Neuron (in vitro differentiated cells): ENCODE measurements at regions not wholly inside any gene's neighbourhood (a gene's known extent, or its start where the extent isn't known, plus 50 kb on each side); places are given as distances from the start of the nearest gene placed in this dataset.
"Not testable (repeated sequence)": the region's sequence is repeated elsewhere in the genome, so short reads cannot be mapped to it uniquely, and the experiment has no call there.

Source experiments
- H2AFZ ChIP-seq: one replicate; pipeline ENCODE4 v1.6.1; 2013; ENCODE audit warnings: low read depth, mild to moderate bottlenecking, inconsistent platforms, low read length, moderate library complexity
- H3K27me3 ChIP-seq: one replicate; pipeline ENCODE4 v1.6.1; 2013; ENCODE audit warnings: low read length; ENCODE audit not compliant: insufficient read depth
- H3K36me3 ChIP-seq: one replicate; pipeline ENCODE4 v1.6.1; 2013; ENCODE audit warnings: low read length; ENCODE audit not compliant: insufficient read depth
- H3K4me1 ChIP-seq: one replicate; pipeline ENCODE4 v1.6.1; 2013; ENCODE audit warnings: low read length; ENCODE audit not compliant: insufficient read depth
- H3K4me3 ChIP-seq: 2 replicates; pipeline ENCODE4 v1.5.1; 2013; ENCODE audit warnings: mild to moderate bottlenecking, low read length, moderate library complexity
- H3K9me3 ChIP-seq: one replicate; pipeline ENCODE4 v1.6.1; 2013; ENCODE audit warnings: low read length

- no peaks in the 10 kb centered on the region for H3K9me3 ChIP-seq
- no peaks in the 10 kb centered on the region for H3K27me3 ChIP-seq
- peaks cover 3% of the 10 kb centered on the region for H3K4me1 ChIP-seq
- H3K36me3 ChIP-seq: no peaks in the 10 kb centered on the region
- no peak overlapping the region for H3K4me3 ChIP-seq
- H2AFZ ChIP-seq: no peak overlapping the region
Observed at GRCh38 chr3:124316034-124316287, 324.0 kb upstream of the ROPN1 start.

- H3K4me1 ChIP-seq: peaks cover 3% of the 10 kb centered on the region
- H2AFZ ChIP-seq: no peak overlapping the region
- H3K9me3 ChIP-seq: no peaks in the 10 kb centered on the region
- no peaks in the 10 kb centered on the region for H3K36me3 ChIP-seq
- H3K4me3 ChIP-seq: no peak overlapping the region
- no peaks in the 10 kb centered on the region for H3K27me3 ChIP-seq
Observed at GRCh38 chr3:124318014-124318413, 326.1 kb upstream of the ROPN1 start.

GRCh38 chr3:124318656-124319055 is 326.7 kb upstream of the ROPN1 start:
- Histone ChIP-seq H3K36me3 (no peaks in the 10 kb centered on the region), H3K4me3 (no peak overlapping the region), H3K27me3 (no peaks in the 10 kb centered on the region), H2AFZ (no peak overlapping the region), H3K9me3 (no peaks in the 10 kb centered on the region), H3K4me1 (peaks cover 3% of the 10 kb centered on the region)

DNA sequence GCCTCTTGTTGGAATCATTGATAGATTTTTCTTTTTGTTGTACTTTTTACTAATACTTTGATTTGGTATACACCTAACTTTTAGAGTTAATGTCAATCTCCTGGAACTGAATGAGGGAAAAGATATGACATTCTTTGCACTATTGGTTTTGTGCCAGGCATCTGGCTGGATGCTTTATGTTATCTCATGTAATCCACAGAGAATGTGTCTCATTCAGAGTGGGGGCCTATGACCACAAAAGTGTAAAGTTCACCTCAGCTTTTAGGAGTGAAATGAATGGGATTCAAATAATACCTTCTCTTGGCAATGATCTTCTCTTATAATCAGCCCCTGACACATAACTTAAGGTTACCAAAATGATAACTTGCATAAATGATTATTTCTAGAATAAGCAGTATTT is 329.1 kb upstream of the ROPN1 start:
- H2AFZ ChIP-seq: no peak overlapping the region
- H3K4me3 ChIP-seq: no peak overlapping the region

DNA sequence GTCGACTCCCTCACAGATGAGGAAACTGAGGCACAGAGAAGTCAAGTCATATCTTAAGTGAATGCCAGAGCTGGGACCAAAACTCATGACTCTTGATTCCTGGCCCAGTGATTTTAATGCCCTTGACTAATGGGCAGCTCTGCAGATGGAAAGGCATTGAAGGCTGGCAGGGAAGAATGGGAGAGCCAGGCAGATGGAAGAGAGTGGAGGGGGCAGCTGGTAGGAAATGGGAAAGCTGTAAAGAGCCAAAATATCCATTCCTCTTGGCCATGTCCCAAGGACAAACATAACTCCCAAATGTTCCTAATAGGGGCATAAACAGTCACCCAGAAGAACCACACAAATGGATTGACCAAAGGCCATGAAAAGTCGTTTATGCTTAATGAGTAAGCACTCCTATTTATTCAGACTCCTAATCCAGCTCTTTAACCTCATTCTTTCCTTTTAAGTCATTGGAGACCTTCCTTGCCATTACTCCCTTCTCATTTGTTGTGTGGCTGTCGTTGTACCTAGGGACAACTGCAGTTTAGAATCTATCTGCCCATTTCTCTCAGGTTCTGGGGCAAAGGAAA is 330.5 kb upstream of the ROPN1 start:
- Histone ChIP-seq H3K9me3 (no peaks in the 10 kb centered on the region), H3K36me3 (peaks cover 3% of the 10 kb centered on the region), H3K4me1 (no peaks in the 10 kb centered on the region), H2AFZ (no peak overlapping the region), H3K4me3 (no peak overlapping the region), H3K27me3 (no peaks in the 10 kb centered on the region)

More for the DNA sequence above, 329.1 kb upstream of the ROPN1 start:
- Histone ChIP-seq H3K9me3 (no peaks in the 10 kb centered on the region), H3K36me3 (no peaks in the 10 kb centered on the region), H3K27me3 (no peaks in the 10 kb centered on the region), H3K4me1 (peaks cover 3% of the 10 kb centered on the region)

DNA sequence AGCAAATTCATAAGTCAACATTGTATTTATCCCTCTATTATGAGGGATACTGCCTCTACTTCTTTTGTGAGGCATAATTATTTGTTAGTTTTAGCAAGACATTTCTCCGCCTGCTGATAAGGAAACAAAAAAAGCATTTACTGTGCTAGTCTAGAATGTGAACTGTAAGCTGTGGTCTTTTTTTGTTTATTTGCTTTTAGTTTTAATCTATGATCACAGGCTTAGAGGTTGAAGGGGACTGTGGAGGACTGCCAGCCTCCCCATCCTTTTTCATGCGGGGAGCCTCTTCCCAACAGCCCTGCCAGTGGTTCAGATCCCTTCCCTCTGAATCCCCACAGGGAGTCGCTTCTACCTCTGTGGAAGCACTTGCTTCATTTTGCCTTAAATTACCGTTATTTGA is 331.0 kb upstream of the ROPN1 start:
- H3K27me3 ChIP-seq: no peaks in the 10 kb centered on the region
- H3K4me1 ChIP-seq: no peaks in the 10 kb centered on the region
- H3K9me3 ChIP-seq: no peaks in the 10 kb centered on the region
- peaks cover 6% of the 10 kb centered on the region for H3K36me3 ChIP-seq
- no peak overlapping the region for H2AFZ ChIP-seq
- no peak overlapping the region for H3K4me3 ChIP-seq

DNA sequence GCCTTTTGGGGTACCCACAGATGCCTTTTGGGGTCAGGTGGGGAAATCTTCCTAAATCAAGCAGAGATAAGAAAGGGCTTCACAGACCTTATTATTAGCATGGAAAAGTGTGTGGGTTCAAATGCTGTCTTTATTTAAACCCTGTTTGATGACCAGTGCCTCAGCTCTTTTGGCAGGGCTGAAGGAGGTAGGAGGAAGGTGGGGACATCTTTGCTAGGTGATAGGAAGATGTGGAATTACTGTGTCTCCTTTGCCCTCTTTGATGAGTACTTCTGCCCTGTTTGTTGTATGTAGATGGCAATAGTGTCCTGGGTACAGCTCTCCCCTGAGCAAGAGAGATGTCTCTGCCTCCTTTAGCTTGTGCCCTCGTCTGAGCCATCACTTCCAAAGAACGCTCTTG is 333.3 kb upstream of the ROPN1 start:
- H3K4me3 ChIP-seq: no peak overlapping the region
- H3K36me3 ChIP-seq: peaks cover 16% of the 10 kb centered on the region
- no peaks in the 10 kb centered on the region for H3K27me3 ChIP-seq
- no peaks in the 10 kb centered on the region for H3K9me3 ChIP-seq
- no peak overlapping the region for H2AFZ ChIP-seq
- H3K4me1 ChIP-seq: no peaks in the 10 kb centered on the region

- no peak overlapping the region for H3K4me3 ChIP-seq
- peaks cover 42% of the 10 kb centered on the region for H3K36me3 ChIP-seq
- H3K27me3 ChIP-seq: no peaks in the 10 kb centered on the region
Observed at GRCh38 chr3:124329723-124330122, 337.8 kb upstream of the ROPN1 start.

GRCh38 chr3:124333931-124334640 is 342.2 kb upstream of the ROPN1 start:
- H2AFZ ChIP-seq: no peak overlapping the region
- H3K4me3 ChIP-seq: no peak overlapping the region
- no peaks in the 10 kb centered on the region for H3K9me3 ChIP-seq
- H3K27me3 ChIP-seq: no peaks in the 10 kb centered on the region
- peaks cover 43% of the 10 kb centered on the region for H3K36me3 ChIP-seq
- H3K4me1 ChIP-seq: no peaks in the 10 kb centered on the region

More at GRCh38 chr3:124329723-124330122, 337.8 kb upstream of the ROPN1 start:
- Histone ChIP-seq H3K9me3 (no peaks in the 10 kb centered on the region), H3K4me1 (no peaks in the 10 kb centered on the region), H2AFZ (no peak overlapping the region)

DNA sequence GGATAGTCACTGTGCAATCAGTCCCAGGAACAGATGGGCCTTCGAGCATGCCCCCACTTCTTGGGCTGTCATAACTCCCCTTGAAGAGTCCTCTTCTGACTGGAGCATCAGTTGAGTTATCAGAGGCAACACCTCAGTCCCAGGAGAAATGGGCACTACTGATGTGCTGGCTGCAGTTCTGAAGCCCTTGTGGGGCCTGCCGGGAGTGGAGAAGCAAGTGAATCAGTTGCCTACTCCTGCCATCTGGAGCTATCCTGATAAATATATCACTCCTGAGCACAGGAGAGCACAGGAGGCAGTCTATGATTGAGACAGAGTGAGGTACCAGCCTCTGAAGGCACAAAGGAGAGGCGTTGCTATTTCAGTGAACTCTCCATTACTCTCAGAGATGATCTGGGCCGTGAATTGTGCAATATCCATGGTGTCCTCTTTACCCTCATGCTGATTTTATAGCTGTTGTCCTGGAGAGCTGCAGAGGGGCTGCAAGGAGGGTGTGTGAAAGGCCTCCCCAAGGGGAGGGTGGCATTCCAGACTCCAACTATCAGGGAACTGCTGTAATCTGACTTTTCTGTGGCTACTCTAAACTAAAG is 344.2 kb upstream of the ROPN1 start:
- H3K27me3 ChIP-seq: no peaks in the 10 kb centered on the region
- no peak overlapping the region for H3K4me3 ChIP-seq
- no peak overlapping the region for H2AFZ ChIP-seq
- no peaks in the 10 kb centered on the region for H3K4me1 ChIP-seq
- peaks cover 29% of the 10 kb centered on the region for H3K36me3 ChIP-seq
- no peaks in the 10 kb centered on the region for H3K9me3 ChIP-seq

DNA sequence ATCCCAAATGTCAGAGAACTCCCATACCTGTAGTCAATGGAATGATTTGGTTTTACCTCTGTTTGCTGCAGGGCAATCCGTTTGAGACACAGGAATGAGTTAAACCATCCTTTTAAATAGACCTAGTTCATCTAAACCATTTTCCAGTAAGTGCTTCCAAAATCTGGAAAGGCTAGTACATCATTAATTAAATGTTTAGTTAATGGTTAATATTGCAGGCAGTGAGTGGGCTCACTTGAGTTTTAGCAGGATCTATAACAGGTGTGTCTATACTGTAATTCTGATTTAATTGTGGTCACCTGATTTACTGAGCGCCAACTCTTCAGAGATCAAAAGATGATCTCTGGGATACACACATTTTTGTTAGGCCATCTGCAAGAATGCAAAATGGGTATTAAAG is 353.9 kb upstream of the ROPN1 start:
- no peak overlapping the region for H3K4me3 ChIP-seq
- no peaks in the 10 kb centered on the region for H3K36me3 ChIP-seq
- H3K9me3 ChIP-seq: no peaks in the 10 kb centered on the region

GRCh38 chr3:124346487-124346886 is 354.6 kb upstream of the ROPN1 start:
- no peaks in the 10 kb centered on the region for H3K36me3 ChIP-seq
- no peaks in the 10 kb centered on the region for H3K27me3 ChIP-seq
- H2AFZ ChIP-seq: no peak overlapping the region
- no peak overlapping the region for H3K4me3 ChIP-seq
- no peaks in the 10 kb centered on the region for H3K9me3 ChIP-seq
- H3K4me1 ChIP-seq: no peaks in the 10 kb centered on the region

More for the DNA sequence above, 353.9 kb upstream of the ROPN1 start:
- Histone ChIP-seq H2AFZ (no peak overlapping the region), H3K4me1 (no peaks in the 10 kb centered on the region), H3K27me3 (no peaks in the 10 kb centered on the region)

GRCh38 chr3:124347418-124347817 is 355.5 kb upstream of the ROPN1 start:
- H3K9me3 ChIP-seq: no peaks in the 10 kb centered on the region
- no peak overlapping the region for H3K4me3 ChIP-seq
- H3K27me3 ChIP-seq: no peaks in the 10 kb centered on the region
- H3K4me1 ChIP-seq: no peaks in the 10 kb centered on the region
- H2AFZ ChIP-seq: no peak overlapping the region
- no peaks in the 10 kb centered on the region for H3K36me3 ChIP-seq

DNA sequence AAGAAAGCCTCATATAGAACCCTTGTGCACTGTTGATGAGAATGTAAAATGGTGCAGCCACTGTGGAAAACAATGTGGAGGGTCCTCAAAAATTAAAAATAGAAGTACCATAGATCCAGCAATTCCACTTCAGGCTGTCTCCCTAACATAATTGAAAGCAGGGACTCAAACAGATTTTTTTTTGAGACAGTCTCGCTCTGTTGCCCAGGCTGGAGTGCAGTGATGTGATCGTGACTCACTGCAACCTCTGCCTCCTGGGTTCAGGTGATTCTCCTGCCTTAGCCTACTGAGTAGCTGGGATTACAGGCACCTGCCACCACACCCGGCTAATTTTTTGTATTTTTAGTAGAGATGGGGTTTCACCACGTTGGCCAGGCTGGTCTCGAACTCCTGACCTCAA is 356.6 kb upstream of the ROPN1 start:
- not testable (repeated sequence) for H3K27me3 ChIP-seq, H3K4me1 ChIP-seq, H3K9me3 ChIP-seq, H2AFZ ChIP-seq, H3K4me3 ChIP-seq, H3K36me3 ChIP-seq
